ENCODE measurements at regions not wholly inside any gene's neighbourhood (a gene's known extent, or its start where the extent isn't known, plus 50 kb on each side); places are given as distances from the start of the nearest gene placed in this dataset.

DNA sequence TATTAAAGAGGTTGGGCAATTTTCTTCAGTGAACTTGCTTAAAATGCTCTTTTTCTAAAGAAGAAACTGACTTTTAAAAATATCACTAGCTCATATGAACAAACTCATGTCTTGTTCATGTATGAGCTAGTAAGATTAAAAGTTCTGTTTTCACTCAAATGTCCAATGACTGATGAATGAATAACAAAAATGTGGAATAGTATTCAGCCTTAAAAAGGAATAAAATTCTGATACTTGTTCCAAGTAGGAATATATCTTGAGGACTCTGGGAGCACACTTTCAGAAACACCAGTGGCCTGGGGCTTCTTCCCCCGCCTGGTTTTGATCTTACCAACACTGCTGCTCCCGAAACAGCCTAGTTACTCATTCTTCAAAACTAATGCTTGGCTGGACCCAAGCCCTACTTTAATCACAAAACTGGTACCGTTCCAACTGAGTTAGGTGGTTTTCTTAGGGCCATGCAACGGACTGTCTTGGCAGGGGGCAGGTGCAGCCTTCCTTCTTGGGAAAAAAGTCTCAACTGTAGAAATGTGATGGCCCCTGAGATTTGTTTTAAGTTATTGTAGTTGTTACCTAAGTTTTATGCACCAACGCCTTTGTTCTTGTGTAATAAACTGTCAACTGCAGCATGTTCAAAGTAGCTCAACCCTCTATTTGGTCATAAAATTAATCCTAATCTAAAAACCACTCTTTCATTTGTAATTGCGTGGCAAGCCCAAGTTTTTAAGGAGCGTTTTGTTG, 116.0 kb downstream of the ETS2 start:
- TF ChIP-seq, protein P1, sequence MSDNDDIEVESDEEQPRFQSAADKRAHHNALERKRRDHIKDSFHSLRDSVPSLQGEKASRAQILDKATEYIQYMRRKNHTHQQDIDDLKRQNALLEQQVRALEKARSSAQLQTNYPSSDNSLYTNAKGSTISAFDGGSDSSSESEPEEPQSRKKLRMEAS (IDR thresholded peaks at IDR 0.05) = no peak
- TF ChIP-seq USF1 (IDR thresholded peaks at IDR 0.05) = no peak
- TF ChIP-seq YY1 (IDR thresholded peaks at IDR 0.05; ENCODE audit: low read depth) = no peak
- TF ChIP-seq EGR1 (IDR thresholded peaks at IDR 0.05) = no peak
- TF ChIP-seq REST (IDR thresholded peaks at IDR 0.05; ENCODE audit: low read depth) = no peak
- TF ChIP-seq RAD21 (IDR thresholded peaks at IDR 0.05; ENCODE audit: low read depth) = no peak
- no peak for TF ChIP-seq TCF12 (IDR thresholded peaks at IDR 0.05; ENCODE audit: low read depth)

All from Ishikawa (cell line).